Activated CD4-positive, alpha-beta T cell treated with anti-CD3 and anti-CD28 coated beads, Interleukin-2, amount 50 U/mL, for 48 hours (primary cell): ENCODE measurements at regions not wholly inside any gene's neighbourhood (a gene's known extent, or its start where the extent isn't known, plus 50 kb on each side); places are given as distances from the start of the nearest gene placed in this dataset.

Source experiments
- DNase-seq, 2 experiments: peaks; one replicate each; pipeline ENCODE4 v3.0.0-alpha.2; 2020

DNA sequence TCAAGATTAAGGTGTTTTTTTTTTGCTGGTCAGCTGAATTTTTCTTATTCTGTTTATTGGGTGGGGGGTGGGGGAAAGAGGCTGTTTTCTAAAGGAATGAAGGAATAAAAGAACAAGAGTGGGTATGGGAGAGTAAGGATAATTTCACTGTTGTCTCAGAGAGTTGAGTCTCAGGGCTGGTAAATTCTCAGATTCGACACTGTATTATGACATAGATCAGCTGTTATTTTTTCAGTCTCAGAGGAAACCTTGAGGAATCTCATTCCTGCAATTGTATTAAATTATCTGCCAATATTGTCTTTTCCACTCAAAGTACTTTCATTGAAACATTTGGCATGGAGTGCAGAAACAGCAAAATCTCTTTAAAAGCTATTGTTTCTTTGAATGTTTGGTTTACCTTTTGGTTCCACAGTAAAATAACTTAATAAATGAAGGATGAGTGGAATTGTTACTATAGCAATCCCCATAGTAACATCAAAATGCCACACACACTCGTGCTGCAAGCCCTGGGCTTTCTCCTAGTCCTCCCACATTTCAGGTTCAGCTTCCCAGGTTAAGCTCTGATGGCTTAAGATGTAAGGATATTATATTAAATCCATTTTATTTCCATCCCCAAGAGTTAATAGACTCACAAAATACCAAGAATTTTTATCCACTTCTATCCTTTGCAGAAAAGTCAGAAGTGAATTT is 478.7 kb upstream of the TCF4 start:
- no peak for DNase-seq

DNA sequence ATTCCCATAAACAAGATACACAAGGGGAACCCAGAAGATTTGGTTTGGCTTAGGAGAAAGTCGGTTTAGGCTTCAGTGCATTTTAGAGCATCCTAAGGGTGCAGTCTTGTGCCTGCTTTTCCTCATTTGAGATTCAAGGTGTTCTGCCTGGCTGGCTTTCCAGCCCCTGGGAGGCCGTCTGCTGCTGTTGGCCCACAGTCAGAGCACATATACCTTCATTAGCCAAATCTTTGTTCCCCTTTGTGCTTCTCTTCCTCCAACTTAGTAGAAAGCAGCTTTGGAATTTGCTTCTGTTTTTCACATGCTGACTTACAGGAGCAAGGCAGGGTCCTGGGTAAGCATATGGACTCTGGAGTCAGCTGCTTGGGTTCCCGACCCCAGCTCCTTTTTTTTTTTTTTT is 477.1 kb upstream of the TCF4 start:
- DNase-seq = no peak

DNA sequence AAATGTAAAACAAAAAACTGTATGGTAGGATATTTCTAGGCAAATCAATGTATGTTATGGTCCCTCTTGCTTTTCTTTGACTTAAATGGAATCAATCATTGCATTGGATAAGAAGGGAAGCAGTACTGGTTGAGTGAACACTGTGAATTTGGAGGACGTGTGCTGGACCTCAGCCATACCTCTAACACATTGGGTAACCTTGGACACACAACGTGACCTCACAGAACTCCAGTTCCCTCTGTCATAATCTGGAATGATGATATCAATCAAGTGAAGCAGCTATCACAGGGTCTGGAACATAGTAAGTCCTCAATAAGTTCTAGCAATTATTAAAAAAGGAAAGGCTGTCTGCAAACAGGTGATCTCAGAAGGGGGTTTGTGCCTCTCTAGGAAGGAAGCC is 474.9 kb upstream of the TCF4 start:
- DNase-seq = no peak

DNA sequence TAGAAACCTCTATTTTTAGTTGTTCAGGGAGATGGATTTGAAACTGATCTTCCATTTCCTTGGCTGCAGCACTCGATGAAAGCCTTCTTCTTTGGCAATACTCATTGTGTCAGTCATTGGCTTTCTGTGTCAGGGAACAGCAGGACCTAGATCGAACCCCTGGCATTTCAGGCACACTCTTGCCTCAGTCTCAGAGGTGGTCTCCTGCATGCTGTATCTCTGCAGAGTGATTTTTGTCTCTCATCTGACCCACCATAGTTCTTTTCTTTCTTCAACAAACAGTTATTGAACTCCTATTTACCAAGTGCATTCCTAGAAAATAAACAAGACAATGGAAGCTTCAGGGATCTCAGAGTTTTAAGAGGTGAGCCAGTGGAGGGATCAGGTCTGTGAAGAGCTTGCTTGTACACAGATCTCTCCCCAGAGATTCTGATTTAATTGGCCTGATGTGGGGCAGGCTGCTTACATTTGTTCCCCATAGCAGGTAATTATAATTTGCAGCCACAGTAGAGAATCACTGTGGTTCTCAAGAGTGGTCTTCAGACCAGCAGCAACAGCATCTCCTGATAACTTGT is 473.1 kb upstream of the TCF4 start:
- DNase-seq = no peak

DNA sequence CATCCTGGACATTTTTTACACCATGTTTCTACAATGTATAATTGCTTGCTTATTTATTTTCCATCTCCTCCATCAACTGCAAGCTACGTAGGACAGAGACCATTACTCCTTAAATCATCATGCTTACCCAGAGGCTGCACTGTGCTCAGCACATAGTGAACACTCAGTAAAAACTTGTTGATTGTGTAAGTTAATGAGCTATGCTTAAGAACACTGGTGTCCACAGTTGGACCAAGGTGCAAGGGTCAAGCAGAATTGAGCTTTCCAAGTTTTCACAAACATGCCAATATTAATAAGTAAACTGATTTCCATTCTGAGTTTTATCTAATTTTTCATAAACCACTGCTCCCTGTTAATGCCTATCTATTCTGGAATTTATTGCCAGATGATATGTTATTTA is 464.2 kb upstream of the TCF4 start:
- no peak for DNase-seq

DNA sequence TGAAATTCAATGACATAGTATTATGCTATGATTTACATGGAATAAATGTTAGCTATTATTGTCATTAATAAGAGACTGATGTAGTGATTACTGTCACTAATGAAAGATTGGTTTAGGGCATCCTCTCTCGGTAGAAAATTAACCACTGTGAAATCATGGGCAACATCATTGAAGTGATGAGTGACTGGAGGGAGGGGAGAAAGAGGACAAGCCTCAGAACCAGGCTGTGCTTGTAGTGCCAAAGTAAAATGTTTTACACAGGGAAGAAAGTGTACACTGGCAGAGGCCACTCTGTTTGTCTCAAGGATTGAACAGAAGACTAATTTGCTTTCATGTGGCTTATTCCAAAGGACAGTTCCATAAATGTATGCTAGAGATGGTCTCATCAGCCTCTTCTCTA is 456.2 kb upstream of the TCF4 start:
- no peak for DNase-seq

DNA sequence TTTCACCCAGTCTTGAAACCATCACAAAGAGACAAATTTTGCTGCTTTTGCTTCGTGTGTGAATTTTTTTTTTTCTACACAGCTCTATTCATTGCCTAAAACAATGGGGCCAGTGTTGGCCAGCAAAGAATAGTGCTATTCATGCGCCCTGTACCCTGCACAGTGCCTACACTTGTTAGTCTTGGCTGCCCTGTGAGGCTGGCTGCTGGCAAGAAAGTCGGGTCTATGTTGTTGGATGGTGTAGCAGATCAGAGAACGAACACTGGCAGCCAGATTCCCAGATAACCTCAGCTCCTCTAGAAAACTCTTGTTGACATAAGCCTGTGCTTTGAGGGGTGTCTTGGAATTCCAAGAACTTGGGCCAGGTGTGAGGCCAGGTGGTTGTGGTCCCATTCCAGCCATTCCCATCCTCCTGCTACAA is 455.7 kb upstream of the TCF4 start:
- no peak for DNase-seq

DNA sequence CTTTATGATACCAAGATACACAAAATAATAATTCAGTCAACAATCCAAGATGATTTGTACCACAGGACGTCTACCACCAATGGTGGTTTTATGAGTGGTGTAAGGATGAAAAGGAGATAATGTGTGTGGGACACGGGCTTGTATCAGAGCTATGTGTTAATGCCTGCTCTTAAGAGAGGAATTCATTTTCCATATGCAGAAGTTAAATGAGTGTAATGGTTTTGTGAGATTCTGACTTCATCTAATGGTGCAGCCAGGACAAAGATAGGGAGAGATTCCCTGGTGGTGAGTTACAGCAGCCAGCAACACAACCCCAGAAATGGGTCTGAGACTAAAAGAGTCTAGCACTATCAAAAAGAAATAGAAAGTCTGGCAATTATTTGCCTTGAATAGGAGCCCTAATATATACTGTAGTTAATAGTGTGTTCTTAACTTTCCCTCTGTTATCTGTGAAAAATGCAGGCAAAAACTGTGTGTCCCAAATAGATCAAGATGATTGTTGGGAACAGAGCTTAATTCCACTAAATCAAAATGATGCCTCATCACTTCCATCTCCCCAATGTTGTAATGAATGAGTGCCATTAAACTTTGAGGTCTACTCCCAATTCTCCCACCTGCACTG is 455.0 kb upstream of the TCF4 start:
- no peak for DNase-seq

DNA sequence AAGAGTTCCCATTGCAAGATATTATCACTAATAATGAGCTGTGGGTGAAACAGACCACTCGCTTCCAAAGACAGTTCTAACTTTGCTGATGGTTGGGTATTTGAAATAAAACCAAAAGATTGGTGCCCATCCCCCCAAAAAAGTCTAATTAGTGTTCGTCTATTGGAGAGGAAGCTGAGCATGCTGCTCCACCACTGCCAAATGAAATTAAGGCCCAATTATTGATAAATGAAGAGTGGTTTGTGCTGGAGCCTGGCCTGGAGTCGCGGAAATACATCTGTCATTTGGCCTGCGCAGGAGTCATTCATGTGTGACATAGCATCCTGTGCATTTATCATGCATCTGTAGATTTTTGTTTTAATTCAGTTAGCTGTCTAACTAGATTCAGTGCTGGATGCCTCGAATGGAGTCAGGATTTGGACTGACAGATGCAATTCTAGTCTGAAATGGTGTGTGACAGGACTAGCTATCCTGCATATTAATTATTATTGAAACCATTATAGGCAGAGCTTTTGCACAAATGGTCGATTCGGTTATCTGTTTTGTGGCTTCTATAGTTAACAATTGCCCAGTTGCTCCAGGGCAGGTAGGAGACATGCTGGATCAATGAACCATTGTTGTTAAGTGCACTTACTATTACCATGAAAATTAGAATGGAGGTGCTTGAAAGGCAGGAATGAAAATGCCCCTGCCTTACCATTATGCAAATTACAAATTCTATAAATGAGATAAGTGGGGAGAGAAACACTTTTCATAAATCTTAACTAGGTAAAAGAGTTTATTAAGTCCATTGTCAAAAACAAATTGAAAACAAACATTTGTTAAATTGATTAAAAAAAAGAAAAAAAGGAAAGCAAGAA is 450.4 kb upstream of the TCF4 start:
- DNase-seq = no peak

DNA sequence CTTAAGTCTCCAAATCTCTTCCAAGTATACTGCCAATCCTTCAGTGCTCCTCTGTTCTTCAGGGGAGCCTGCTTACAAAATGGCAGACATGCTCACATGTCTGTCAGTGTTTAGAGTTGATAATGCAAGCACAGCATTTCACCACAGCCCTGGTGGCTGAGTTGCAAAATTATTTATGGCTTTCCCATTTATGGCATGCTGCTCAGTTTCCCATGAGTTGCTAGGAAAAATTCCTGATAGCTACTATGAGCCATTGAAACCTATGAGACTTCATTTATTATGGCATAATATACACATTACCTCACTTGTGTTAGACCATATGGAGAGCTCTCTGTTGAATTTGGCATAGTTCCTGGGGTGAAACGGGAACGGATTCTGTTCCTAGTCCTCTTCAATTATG is 448.7 kb upstream of the TCF4 start:
- DNase-seq = no peak

DNA sequence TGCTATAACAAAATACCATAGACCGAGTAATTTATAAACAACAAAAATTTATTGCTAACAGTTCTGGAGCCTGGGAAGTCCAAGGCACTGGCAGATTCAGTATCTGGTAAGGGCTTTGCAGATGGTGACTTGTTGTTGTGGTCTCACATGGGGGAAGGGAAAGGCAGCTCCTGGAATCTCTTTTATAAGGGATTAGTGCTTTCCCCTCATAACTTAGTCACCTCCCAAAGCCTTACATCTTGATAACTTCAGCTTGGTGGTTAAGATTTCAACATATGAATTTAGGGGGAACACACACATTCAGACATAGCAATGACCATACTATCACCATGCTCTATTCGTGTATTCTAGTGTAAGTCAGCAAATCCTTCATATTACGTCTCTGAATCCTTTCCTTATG is 447.6 kb upstream of the TCF4 start:
- DNase-seq = no peak

DNA sequence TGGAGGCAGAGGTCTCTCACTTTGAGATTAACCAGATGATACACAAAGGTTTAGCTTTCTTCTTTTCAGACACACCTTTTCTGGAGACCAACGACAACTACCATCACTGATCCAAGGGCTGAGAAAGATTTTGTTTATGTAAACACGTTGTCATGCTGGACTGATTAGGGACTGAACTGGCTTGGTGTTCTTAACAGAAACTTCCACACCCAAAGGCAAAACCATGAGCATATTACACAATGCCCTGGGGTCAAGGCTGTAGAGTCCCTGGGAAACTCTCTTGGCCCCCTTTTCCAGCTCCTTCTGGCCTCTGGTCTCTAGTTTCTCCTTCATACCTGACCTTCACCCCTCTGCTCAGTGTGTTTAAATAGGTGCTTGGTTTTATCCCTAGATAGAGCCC is 447.0 kb upstream of the TCF4 start:
- DNase-seq = no peak

DNA sequence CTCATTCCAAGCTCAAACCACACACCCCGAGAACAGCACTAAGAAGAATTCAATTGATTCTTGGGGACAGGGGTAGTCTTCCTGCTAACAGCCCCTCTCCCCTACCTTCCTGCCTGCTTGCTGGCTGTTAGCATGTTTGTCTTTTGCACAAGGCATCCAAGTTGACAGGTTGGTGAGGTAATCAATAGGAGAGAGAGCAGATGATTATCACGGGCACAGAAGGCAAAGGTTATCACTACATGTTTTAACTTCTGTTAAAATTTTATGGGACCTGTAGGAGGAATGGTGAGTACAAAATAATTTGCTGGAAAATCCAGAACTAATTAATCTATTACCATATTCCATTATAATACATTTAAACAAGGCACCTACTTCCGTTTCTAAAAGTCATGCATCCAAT is 442.1 kb upstream of the TCF4 start:
- DNase-seq = no peak

DNA sequence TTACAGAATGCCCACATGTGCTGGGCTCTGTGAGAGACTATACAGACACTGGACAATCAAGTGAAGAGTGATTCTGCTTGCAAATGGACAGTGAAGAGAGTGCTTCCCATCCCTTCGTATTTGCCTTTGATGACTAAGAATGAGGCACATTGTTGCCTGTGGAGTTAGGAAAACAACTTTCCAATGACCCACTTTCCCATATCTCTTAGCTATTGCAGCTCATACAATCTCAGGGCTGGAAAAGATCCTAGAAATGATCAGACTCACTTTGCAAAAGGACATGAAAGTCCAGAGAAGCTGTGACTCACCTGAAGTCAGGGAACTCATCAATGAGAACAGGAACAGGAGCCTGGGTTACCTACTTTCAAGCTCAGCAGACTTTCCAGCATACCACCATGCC is 440.5 kb upstream of the TCF4 start:
- no peak for DNase-seq

DNA sequence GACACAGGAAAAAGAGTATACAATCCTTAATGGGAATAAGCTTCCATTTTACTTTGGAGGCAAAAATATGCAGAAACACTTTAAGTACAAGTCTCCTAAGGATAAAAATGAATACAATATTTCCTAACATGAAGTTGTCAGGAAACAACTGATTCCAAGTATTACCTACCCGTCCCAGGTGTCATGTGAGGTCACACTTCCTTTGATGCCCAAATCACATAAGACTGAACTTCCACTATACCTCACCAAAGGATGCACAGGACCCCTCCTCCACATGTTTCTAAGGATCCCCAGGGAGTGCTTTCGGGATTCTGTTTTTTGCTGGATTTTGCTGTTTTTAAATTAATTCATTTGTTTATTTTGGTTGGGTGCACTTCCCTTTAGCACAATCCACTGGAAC is 438.5 kb upstream of the TCF4 start:
- no peak for DNase-seq

DNA sequence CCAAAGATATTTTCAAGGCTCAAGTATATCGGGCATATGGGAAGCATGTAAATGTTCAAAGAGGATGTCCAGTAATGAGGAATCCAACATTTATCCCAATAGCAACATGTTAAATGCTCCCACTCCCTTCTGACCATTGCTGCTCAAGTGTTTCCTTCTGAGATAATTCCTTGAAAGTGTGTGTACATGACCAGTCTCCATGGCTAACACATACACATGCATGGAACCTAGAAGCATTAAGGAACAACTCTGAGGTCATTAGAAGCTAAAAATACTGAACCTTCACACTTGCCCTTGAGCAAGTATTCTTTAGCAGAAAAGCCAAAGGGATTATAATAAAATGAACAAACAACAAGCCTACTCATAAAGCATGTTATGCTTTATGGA is 433.8 kb upstream of the TCF4 start:
- DNase-seq = no peak

DNA sequence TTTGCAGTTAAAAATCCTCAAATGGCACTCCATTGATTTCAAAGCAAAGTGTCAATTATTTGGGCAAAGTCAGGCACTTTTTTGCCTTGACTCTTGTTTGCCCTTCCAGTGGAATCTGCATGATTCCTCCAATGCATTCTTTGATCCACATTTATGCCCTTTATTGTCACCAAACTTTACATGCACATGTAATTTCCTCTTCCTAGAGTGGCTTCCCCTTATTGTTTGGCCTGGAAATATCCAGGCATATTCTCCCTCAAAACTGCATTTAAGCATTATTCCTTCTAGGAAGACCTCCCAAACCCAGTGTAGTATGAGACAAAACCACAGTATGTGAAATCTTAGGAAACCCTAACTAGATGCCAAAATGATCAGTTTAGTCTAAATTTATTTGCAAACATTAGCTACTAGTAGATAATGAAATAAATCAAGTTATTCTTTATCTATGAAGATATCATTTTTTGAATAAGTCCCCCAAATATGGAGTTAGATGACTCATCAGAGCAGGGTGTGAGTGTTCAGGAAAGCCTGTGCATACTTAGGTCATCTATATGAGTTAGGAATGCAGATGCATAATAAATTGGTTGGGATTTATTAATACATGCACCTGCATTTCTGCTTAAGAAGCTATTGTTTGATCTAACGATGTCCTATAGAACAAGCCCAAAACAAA is 433.3 kb upstream of the TCF4 start:
- DNase-seq = no peak

DNA sequence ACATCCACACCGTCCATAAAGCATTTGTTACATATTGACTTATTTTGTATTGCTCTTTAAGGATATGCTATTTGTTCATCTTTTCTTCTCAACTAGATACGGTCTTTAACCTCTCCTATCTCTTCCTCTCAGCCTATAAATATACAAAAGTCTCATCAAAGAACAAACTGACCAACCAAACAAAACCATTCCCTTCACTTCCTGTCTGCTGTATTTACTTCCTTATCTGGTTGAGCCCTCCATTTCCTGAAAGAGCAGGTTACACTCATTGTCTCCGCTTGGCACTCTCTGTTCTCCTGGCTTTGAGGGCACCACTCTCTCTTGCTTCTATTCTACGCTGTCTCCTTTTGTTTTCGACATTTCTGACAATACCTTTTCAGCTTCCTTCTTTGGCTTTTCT is 431.9 kb upstream of the TCF4 start:
- no peak for DNase-seq

DNA sequence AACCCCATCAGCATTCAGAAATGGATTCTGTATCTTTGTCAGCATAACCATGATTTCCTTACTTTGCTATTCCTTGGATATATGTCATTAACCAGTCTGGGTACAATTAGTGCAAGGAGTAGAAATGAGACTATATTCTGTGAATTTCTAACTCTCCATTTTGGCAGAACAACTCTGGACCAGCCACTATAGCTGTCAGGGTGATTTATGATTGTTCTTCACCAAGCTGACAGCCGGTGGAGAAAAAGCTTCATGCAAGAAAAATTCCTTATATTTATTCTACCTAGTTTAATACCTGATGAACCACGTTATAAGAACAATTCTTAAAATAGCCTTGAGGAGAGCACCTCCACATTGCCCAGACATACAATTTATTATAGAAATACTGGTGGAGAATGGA is 431.2 kb upstream of the TCF4 start:
- DNase-seq = no peak

DNA sequence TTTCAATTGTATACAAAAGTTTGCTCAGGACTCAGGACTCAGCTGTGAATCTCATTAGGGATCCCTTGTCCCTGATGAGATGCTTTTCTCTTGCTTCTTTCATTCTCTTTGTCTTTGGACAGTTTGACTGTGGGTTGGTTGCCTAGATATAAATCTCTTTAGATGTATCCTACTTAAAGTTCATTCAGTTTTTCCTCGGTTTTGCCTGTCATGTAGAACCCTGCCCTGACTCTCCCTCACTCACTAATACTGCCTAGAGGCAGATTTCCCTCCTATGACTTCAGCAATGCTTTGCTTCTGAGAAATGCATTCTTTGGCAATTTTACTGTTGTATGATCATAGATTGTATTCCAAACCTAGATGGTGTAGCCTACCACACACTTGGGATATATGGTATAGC is 421.4 kb upstream of the TCF4 start:
- no peak for DNase-seq

DNA sequence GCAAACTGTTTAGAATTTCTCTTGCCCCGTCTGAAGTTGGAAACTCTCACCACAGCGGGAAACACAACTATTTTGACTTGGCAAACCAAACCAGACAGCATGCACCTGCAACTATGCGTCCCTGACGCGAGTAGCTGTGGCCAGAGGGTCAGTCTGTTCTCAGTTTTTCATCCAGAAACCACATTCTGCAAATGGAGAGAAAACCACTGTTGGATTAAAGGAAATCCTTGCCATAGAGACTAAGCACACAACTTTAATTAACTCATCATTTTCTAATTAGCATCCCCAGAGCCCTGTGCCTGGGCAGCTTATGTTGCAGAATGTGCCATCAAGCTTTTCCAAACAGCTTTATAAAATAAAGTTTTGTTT is 415.7 kb upstream of the TCF4 start:
- no peak for DNase-seq

DNA sequence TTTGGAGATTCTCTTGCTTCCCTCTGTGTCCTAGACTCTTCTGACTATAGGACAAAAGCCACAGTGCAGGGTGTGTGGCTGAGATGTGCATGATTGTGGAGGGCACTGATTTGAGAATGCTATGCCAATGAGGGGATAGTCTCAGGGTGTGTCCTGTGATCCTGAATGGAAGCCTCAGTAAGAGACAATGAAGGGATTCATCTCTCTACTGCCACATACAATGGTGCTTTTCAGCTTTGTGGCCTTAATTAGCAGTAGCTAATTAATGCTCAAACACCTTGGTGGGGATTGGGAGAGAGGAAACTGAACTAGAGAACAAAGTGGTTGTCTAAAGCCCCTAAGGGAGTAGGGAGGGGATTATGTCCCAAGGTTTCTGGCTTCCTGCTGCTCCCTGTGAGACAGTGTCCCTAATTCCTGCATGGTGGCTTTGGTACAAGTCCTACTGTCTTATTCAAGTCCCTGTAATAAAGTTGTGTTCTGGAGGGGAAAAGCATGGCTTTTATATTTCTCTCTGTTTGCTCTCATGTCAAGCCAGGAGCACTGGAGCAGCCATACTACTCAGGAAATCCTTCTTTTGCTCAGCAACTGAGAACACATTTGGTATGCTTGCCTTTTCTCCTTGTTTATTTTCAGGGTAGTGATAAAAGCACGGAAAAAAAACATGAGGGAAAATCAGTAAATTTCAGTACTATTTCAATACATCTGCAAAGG is 415.2 kb upstream of the TCF4 start:
- DNase-seq = no peak

DNA sequence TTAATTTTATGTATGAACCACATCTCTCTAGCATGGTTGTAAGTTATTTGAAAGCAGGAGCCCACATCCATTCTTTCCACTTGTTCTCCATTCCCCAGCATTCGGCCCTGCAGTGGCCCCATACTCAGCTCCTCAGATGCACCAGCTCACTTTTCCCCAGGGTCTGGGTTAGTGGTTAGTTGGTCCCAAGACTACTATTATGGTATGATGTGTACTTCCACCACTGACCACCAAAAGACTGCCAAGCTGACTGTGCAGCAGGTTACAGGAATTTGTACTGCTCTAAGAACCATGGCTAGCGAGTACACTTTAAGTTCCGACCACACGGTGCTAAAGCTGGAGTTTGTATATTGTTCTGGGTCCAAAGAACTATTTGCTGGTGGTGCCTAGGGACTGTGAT is 413.6 kb upstream of the TCF4 start:
- no peak for DNase-seq
